Rectal smooth muscle tissue (tissue), 1 donor: ENCODE measurements at regions not wholly inside any gene's neighbourhood (a gene's known extent, or its start where the extent isn't known, plus 50 kb on each side); places are given as distances from the start of the nearest gene placed in this dataset.

Experiments used
- H3K27ac ChIP-seq: one replicate; pipeline ENCODE4 v1.7.0; 2013; ENCODE audit warnings: low read depth, low read length, inconsistent platforms
- H3K27me3 ChIP-seq: one replicate; pipeline ENCODE4 v1.7.0; 2013; ENCODE audit warnings: low read length; ENCODE audit not compliant: control insufficient read depth, insufficient read depth
- H3K36me3 ChIP-seq: one replicate; pipeline ENCODE4 v1.7.0; 2013; ENCODE audit warnings: low read length; ENCODE audit not compliant: control insufficient read depth, insufficient read depth
- H3K4me1 ChIP-seq: one replicate; pipeline ENCODE4 v1.7.0; 2013; ENCODE audit warnings: low read length; ENCODE audit not compliant: control insufficient read depth, insufficient read depth
- H3K4me3 ChIP-seq: one replicate; pipeline ENCODE4 v1.7.0; 2013; ENCODE audit warnings: low read length
- H3K9ac ChIP-seq: one replicate; pipeline ENCODE4 v1.7.0; 2013; ENCODE audit warnings: low read length

- H3K36me3 ChIP-seq, result no peaks in the 10 kb centered on the region
- H3K4me3 ChIP-seq, result no peak overlapping the region
- H3K9ac ChIP-seq, result no peak overlapping the region
- H3K27ac ChIP-seq, result no peak overlapping the region
- H3K4me1 ChIP-seq, result peaks cover 22% of the 10 kb centered on the region
- H3K27me3 ChIP-seq, result peaks cover 17% of the 10 kb centered on the region
Measured at GRCh38 chr1:38135625-38136414, 89.2 kb upstream of the POU3F1 start.

DNA sequence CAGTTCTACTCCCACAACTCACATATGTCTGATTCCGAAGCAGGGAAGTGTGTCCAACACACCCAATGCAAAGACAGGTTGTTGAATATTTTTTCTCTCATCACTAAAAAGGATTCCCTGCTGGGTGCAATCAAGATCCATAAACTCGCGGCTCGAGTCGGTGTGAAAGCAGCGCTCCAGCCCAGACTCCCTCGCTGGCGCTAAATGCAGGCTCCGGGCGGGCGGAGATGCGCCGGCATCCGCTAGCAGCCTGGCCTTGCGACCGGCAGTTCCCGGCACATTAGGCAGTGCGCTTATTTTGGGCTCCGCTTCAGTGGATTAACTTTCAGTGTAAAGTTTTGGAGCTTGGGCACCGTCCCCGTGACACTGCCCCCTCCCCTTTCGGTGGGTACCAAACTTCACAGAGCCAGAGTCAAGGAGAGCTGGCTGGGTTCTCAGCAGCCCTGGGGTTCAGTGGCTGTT is 87.7 kb upstream of the POU3F1 start:
- peaks cover 11% of the 10 kb centered on the region for H3K4me1 ChIP-seq

DNA sequence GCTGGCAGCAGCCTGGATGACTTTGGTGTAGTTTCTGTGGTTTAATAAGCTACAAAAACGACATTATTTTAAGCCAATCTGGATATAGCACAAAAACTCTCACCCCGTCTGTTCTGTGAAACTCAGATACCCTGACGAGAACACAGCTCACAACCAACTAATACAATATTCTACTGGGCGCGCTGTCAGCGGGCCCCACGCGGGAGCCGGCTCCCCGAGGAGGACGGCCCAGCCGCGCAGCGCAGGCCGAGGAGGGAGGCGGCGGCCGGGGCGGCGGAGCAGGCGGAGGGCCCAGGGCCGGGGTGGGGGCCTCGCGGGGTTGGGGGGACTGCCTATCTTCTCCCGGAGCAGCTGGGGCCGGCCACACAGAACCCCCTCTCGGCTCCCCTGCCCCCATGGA is 87.2 kb upstream of the POU3F1 start:
- no peak overlapping the region for H3K27ac ChIP-seq
- H3K4me1 ChIP-seq, result peaks cover 5% of the 10 kb centered on the region
- H3K4me3 ChIP-seq, result no peak overlapping the region
- peaks cover 14% of the 10 kb centered on the region for H3K27me3 ChIP-seq
- H3K36me3 ChIP-seq, result no peaks in the 10 kb centered on the region
- no peak overlapping the region for H3K9ac ChIP-seq

More for the DNA sequence above, 87.7 kb upstream of the POU3F1 start:
- Histone ChIP-seq H3K4me3 (no peak overlapping the region), H3K27me3 (peaks cover 14% of the 10 kb centered on the region), H3K27ac (no peak overlapping the region), H3K9ac (no peak overlapping the region), H3K36me3 (no peaks in the 10 kb centered on the region)

- H3K27me3 ChIP-seq, result peaks cover 14% of the 10 kb centered on the region
- H3K4me1 ChIP-seq, result peaks cover 2% of the 10 kb centered on the region
- H3K27ac ChIP-seq, result no peak overlapping the region
- H3K4me3 ChIP-seq, result no peak overlapping the region
- H3K9ac ChIP-seq, result no peak overlapping the region
- H3K36me3 ChIP-seq, result no peaks in the 10 kb centered on the region
Measured at GRCh38 chr1:38133304-38133703, 86.7 kb upstream of the POU3F1 start.

GRCh38 chr1:38132681-38133080 is 86.1 kb upstream of the POU3F1 start:
- Histone ChIP-seq H3K9ac (no peak overlapping the region), H3K36me3 (no peaks in the 10 kb centered on the region), H3K27me3 (peaks cover 13% of the 10 kb centered on the region), H3K27ac (no peak overlapping the region), H3K4me3 (no peak overlapping the region), H3K4me1 (no peaks in the 10 kb centered on the region)

DNA sequence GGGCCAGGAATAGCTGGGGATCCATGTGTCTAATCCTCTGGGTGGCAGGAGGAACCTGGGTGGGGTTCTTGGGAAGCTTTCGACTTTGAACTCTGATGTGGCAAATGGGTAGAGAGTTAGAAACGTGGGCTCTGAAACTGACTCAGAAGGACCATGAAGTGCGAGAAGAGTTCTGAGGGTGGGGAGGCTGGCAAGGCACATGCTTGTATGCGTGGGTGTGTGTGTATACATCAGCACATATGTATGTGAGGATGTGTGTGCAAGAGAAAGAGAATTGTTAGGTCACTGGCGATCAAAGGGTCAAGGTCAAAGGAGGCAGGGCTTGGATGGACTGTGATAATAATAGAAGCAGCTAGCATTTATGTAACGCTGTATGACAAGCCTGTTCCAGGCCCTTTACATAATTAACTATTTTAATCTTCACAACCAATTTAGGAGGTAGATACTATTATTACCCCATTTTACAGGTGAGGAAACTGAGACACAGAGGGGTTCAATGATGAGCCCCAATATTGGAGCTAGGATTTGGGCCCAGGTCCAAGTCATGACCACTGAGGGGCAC is 84.5 kb upstream of the POU3F1 start:
- Histone ChIP-seq H3K9ac (no peak overlapping the region), H3K4me1 (no peaks in the 10 kb centered on the region), H3K4me3 (no peak overlapping the region), H3K27ac (no peak overlapping the region), H3K27me3 (peaks cover 10% of the 10 kb centered on the region), H3K36me3 (no peaks in the 10 kb centered on the region)

DNA sequence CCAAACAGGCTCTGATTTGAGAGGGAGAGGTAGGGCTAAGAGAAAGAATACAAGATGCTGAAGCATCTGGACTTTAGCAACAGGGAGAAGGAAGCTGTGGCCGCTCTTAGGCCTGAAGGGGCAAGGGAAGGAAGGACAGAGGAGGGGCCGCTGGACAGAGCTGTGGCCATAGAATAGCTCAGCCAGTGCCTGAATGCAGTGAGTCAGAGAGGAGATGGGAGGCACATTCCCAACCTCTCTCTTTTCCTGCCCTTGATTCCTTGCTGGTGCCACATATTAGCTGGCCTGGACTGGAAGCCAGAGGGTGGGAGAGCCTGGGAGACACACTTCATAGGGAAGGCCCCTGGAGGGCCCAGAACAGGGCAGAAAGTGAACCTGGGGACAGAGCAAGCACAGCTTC is 83.4 kb upstream of the POU3F1 start:
- no peak overlapping the region for H3K4me3 ChIP-seq
- no peak overlapping the region for H3K9ac ChIP-seq
- no peaks in the 10 kb centered on the region for H3K36me3 ChIP-seq
- no peaks in the 10 kb centered on the region for H3K4me1 ChIP-seq
- H3K27ac ChIP-seq, result no peak overlapping the region
- H3K27me3 ChIP-seq, result peaks cover 10% of the 10 kb centered on the region

- H3K4me1 ChIP-seq, result no peaks in the 10 kb centered on the region
- H3K4me3 ChIP-seq, result no peak overlapping the region
- no peak overlapping the region for H3K27ac ChIP-seq
- peaks cover 10% of the 10 kb centered on the region for H3K27me3 ChIP-seq
- no peaks in the 10 kb centered on the region for H3K36me3 ChIP-seq
- no peak overlapping the region for H3K9ac ChIP-seq
Measured at GRCh38 chr1:38129473-38129872, 82.9 kb upstream of the POU3F1 start.

DNA sequence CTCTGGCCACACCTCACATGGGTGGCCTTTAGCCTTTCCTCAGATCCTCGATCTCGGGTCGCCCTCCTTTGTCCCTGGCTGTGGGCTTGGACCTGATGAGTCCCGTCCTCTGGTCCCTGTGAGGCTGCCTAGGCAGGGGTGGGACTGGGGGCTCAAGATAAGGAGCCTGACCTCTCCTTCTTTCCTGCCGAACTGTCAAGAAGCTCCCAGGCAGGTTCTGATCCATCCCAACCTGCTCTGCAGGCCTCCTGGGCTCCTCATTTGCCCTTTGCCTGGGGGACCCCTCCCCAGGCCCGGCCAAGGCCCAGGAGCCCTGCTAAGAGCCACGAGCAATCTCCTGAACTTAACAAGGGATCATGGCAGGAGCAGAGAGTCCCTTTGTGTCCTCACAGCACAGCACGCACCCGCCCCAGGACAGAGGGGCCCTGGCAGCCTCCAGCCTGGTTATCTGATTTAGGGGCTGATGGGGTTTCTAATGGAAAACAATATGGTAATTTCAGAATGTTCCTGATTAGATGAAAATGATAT is 82.4 kb upstream of the POU3F1 start:
- no peaks in the 10 kb centered on the region for H3K36me3 ChIP-seq

DNA sequence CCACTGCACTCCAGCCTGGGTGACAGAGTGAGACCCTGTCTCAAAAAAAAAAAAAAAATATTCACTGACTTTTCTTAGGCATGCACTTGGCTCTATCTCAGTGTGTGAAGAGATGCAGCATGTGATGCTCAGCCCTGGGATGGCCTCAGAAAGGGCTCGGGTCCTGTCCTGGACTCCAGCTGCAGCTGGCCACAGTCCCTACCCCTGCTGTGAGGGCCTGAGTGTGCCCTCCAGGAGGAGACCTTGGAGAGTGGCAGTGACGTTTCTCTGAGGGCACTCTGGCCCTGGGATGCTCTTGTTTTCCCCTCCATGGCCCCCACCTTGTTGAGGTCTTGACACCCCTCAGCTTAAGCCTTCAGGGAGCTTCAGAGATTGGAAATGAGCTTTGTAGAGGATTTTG is 81.9 kb upstream of the POU3F1 start:
- Histone ChIP-seq H3K9ac (no peak overlapping the region), H3K27me3 (peaks cover 10% of the 10 kb centered on the region)

More for the DNA sequence above, 82.4 kb upstream of the POU3F1 start:
- Histone ChIP-seq H3K4me3 (no peak overlapping the region), H3K27ac (no peak overlapping the region), H3K4me1 (no peaks in the 10 kb centered on the region), H3K27me3 (peaks cover 10% of the 10 kb centered on the region), H3K9ac (no peak overlapping the region)

GRCh38 chr1:38127428-38127827 is 80.8 kb upstream of the POU3F1 start:
- H3K9ac ChIP-seq, result no peak overlapping the region
- no peaks in the 10 kb centered on the region for H3K36me3 ChIP-seq
- H3K4me3 ChIP-seq, result no peak overlapping the region
- H3K27ac ChIP-seq, result no peak overlapping the region
- no peaks in the 10 kb centered on the region for H3K4me1 ChIP-seq
- H3K27me3 ChIP-seq, result peaks cover 7% of the 10 kb centered on the region

More for the DNA sequence above, 81.9 kb upstream of the POU3F1 start:
- no peak overlapping the region for H3K4me3 ChIP-seq
- H3K36me3 ChIP-seq, result no peaks in the 10 kb centered on the region
- H3K27ac ChIP-seq, result no peak overlapping the region
- no peaks in the 10 kb centered on the region for H3K4me1 ChIP-seq

DNA sequence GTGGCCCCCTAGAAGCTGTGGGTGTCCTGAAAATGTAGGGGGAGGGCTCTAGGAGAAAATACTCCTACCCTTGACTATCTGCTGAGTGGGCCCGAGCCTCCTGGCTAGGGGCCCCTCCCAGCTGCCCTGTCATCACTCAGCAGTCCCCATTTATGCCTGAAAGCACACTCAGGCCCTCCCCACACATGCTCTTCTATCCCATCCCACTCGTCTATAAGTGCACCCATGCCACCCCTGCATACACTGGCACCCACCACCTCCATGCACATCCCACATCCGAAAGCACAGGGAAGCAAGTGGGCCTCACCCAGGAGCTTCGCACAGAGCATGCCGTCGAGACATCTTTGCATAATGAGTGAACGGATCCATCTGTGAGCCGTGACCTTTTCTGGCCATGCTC is 80.4 kb upstream of the POU3F1 start:
- no peaks in the 10 kb centered on the region for H3K36me3 ChIP-seq
- no peak overlapping the region for H3K4me3 ChIP-seq
- H3K4me1 ChIP-seq, result no peaks in the 10 kb centered on the region
- H3K27me3 ChIP-seq, result peaks cover 4% of the 10 kb centered on the region
- no peak overlapping the region for H3K27ac ChIP-seq
- H3K9ac ChIP-seq, result no peak overlapping the region
